ENCODE measurements at regions not wholly inside any gene's neighbourhood (a gene's known extent, or its start where the extent isn't known, plus 50 kb on each side); places are given as distances from the start of the nearest gene placed in this dataset.
A peak's percentile ranks its signal among the peaks of the same experiment; 100 is the strongest.

- DNase-seq: no peak
These were observed 559.6 kb downstream of the SPRY1 start for GRCh38 chr4:123956204-123956603.

GRCh38 chr4:123966990-123967769 is 570.6 kb downstream of the SPRY1 start:
- no peak for DNase-seq

DNA sequence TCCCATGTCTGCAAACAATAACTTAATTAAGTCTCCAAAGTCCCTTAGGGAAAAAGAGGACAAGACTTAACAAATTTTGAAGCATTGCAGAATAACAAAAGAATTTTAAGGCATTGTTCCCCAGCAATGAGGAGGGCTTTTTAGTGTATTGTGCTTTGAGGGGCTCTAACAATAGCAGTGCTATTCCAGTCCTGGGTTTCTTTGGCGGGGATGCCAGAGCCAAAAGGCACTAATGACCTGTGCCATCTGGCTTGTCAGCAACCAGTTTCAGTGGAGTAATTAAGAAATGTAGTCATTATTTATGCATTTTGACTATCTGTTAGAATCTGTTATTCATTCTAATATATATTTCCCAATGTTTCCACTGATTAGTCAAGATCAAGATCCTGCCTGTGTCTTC is 575.4 kb downstream of the SPRY1 start:
- DNase-seq: no peak

DNA sequence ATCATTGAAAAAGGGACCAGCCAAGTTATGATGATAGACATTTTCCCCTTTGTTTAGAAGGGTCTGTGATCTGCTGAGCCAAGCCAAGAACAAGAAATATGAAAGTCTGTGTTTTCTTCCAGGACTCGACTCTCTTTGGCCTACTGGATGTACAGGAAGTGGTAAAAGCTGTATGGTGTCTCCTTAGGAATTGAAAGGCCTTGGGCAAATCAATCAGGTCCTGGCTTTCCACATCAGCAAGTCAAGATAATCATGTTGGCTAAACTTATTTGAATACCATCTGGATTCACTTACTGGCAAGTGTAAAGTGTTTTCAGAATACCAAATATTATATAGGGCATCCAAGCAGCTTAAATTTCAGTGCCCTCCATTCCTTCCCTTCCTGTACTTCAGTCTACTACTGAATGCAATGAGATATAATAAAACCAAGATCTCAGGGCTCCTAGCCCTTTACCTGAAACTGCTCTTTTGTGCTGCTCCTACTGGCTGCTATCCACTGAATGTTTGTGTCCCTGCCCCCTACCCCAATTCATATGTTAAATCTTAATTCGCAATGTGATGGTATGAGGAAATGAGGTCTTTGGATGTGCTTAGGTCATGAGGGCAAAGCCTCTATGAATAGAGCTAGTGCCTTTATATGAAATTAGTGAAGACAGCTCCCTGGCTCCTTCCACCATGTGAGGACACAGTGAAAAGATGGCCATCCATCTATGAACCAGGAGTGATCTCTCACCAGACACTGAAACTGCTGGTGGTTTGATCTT is 578.0 kb downstream of the SPRY1 start:
- DNase-seq: no peak

- DNase-seq: peak in 1 of 2 experiments; percentile 5
These were observed 579.7 kb downstream of the SPRY1 start for GRCh38 chr4:123976285-123976684.

DNA sequence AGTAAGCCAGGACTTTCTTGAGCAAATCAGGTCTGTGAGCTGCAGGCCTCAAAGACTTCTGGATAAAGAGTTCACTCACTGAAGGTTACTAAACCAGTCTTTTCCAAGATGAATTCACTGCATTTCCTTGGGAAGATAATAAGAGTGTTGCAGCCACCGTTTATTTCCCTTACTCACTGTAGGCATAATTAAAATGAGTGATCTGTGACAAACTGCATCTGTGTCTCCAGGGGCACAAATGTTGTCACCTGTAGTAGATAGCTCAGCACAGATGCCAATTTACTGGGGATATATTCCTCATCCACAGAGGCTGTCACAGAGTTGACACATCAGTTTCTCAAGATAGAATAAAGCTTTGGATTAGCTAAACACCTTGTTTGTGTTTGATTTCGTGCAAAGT is 580.2 kb downstream of the SPRY1 start:
- DNase-seq: no peak

GRCh38 chr4:123977641-123978081 is 581.1 kb downstream of the SPRY1 start:
- no peak for DNase-seq

- no peak for DNase-seq
These were observed 582.0 kb downstream of the SPRY1 start for GRCh38 chr4:123978637-123979036.

DNA sequence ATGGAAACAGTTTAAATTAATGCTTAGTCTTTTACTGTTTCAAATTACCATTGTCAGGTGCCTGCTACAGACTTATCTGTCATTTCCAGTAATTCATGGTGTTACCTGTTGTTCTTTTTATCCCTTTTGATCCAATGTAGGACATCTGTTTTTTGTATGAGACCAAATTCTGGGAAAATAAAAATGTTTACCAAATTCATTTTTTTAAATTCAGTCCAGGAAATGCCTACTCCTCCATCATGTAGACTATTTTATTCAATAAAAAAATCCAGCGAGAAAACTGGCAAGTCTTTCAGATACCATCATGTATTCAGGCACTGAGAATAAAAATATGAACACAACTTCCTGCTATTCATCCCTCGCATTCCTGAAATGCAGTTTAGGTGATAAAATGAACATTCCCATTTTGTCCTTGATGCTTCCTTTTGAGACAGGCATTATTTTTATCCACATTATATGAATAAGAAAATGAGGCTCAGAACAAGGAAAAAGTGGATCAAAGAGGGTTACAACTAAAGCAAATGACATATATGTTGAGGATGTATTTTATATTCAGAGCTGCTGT is 584.2 kb downstream of the SPRY1 start:
- DNase-seq: no peak

GRCh38 chr4:123984886-123985285 is 588.3 kb downstream of the SPRY1 start:
- no peak for DNase-seq

DNA sequence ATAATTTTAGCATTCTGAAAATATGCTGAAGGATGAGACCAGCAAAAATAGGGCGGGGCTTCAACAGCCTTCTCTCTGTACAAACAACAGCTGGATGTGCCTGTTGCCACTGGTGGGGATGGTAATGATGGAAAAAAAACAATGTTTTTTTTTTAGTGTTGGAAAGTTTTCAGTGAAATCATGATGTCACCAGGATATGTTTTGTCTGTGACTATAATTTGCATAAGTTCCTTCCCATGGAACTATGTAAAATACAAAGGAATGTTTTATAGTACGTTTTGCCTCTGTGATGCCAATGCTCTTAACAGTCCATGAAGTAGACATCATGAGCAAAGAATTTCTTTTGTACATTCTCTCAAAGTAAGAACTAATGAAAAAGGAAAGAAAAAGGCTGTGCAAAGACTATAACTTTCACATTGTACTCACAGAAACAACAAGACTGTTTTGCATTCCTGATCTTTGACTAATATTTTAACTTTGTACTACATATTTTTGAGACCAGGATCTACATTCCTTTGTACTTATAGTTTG is 589.7 kb downstream of the SPRY1 start:
- no peak for DNase-seq

DNA sequence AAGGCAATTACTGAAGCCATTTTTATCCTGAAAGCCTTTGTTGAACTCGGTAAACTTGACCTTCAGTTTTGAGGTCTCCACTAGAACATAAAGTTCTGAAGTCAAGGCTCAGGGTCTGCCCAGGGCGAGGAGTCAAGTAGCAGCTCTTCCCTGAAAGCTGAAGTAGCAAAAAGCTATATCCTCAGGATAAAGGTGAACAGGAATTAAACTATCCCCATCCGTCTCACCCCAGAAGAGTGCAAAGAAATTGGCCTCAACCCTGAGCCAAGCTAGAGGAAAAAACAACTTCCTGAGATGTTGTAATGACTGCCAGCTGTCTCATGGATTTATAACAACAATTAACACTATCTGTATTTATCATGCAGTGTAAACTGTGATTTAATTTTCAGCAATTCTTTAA is 590.8 kb downstream of the SPRY1 start:
- DNase-seq: no peak

DNA sequence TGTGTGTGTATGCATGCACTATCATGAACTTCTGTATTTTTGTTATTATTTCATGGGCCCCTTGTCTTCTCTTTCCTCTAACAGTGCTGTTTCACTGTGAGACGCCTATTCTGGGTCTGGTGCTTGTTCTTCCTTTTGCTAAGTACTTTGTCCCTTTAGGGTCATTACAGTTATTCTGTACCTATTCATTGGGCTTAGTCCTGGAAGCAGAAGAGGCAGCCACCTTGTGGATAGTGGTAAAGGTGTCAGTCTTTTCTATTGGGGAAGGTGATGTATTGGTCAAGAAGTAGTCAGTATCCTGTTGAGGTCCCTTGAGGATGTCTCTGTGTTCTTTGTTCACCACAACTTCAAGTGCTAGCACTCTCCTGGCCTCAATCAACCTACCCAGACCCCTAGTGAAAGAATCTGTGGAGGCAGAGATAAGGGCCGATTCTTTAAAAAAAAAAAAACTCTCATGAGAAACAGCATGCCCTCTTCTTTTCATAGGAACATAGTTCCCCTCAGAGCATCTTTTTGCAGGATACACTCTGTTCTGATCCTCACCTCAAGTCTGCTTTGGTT is 593.8 kb downstream of the SPRY1 start:
- no peak for DNase-seq

DNA sequence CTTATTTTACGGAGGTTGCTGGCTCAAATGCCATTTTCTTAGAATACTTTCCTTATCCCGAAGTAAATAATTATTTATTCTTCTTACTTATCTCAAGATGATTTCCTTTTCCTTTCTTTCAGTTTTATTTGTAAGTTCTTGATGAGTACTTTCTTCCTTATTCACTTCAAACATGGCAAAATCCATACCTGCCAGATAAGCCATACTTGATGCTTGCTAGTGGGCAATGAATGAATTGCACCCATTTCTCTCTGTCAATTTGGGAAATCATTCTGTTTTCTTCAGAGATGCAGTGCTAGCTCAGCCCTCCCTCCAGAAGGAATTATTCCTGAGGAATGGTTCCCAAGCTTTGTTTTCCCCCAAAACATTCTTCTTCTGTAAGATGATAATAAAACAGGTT is 598.3 kb downstream of the SPRY1 start:
- no peak for DNase-seq

DNA sequence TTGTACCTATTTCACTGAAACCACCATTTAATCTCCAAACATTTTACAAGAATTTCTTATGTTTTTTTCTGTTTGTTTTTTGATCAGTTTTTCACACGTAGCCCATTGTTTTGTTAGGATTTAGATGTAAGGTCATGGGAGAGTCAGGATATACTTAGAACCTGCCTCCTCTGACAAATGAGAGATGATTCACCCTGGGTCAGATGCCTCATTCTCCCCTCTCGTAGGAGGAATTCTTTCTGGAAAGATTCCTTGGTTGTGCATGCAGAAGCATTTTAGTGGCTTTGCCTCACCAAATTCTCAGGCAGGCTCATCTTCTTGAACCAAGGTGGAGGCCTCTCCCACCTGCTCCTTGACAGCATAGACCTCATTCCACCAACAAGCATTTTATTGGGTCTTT is 599.3 kb downstream of the SPRY1 start:
- DNase-seq: no peak

- no peak for DNase-seq
These were observed 600.3 kb downstream of the SPRY1 start for GRCh38 chr4:123996718-123997510.

DNA sequence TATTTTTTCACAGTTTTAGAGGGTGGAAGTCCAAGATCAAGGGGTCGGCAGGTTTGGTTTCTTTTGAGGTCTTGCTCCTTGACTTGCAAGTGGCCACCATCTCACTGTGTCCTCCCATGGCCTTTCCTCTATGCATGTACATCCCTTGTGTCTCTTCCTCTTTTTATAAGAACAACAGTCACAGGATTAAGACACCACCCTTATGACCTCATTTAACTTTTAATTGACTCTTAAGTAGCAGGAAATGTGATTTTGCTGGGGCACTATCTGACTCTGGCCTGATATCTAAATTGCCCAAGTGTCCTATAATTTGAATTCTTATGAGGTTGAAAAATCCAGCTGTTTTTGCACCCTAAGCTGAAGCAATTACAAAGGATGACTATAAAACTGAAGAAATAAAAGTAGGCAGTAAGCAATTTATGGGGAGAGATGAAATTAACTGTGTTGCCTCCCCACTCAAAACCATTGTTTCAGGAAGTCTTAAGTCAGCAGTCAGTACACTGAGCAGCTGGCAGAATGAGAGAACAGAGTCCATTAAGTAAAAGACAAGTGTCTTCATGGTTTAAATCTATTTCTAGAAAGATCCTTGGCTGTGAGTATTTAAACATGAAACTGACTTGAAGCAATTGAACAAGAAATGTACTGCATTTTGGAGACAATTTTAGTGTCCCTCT is 601.3 kb downstream of the SPRY1 start:
- no peak for DNase-seq

- DNase-seq: no peak
These were observed 603.6 kb downstream of the SPRY1 start for GRCh38 chr4:124000233-124000632.

- DNase-seq: no peak
These were observed 619.2 kb downstream of the SPRY1 start for GRCh38 chr4:124015766-124016165.

DNA sequence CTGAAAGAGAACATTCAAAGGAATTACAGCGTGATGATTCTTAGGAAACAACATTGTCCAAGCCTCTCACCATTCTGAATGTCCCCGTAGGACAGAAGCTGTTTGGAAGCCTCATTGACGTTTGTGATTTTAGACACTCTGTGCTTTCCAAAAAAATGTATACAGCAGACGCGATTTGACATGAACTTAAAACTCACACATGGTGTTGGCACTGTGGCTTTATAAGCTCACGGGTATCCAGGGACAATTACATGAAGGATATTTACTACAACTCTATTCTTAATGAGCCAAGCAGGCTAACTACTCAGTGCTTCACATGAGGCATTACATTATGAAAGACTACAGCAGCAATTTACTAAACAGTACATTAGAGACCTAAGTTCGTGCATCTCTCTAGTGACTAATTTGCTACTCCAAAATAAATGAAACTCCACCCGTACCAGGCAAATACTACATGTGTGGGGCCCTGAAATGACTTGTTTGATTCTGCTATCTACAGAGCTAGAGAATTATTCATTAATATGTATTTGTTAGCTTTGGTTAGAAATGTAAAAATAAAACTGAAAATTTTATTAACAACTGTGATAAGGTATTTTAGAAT is 620.7 kb downstream of the SPRY1 start:
- DNase-seq: no peak
